ENCODE measurements at regions not wholly inside any gene's neighbourhood (a gene's known extent, or its start where the extent isn't known, plus 50 kb on each side); places are given as distances from the start of the nearest gene placed in this dataset.

DNA sequence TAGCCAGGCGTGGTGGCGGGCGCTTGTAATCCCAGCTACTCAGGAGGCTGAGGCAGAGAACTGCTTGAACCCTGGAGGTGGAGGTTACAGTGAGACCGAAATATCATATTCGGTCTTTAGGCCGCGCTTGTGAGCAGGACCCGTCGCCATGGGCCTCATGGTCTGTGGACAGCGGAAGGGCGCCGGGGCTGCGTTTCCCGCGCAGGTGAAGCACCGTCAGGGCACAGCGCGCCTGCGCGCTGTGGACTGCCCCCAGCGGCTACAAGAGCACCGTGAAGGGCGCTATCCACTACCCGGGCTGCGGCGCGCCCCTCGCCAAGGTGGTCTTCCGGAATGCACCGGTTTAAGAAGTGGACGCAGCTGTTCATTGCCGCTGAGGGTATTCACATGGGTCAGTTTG, 482.0 kb upstream of the NAALADL2 start:
- FAIRE-seq (no peak), DNase-seq (ENCODE audit: low read depth, low spot score) (no peak), ATAC-seq (no peak)
- 88% methylated on average over 32 of the region's 32 CpGs for WGBS (ENCODE audit: insufficient coverage, insufficient replicate concordance, low lambda C conversion rate, missing lambda C conversion rate)
- intact Hi-C loops (cut with micrococcal nuclease; ENCODE audit: unreplicated experiment) (no loop called here), in situ Hi-C loops (cut with MboI) (no loop called here)
- Histone ChIP-seq H3K9ac (ENCODE audit: control insufficient read depth, insufficient read depth, low read length) (no peak overlapping the region), H3K27ac (ENCODE audit: control insufficient read depth, insufficient read depth) (no peak overlapping the region), H3K4me1 (ENCODE audit: control insufficient read depth, insufficient read depth, low read length) (no peaks in the 10 kb centered on the region), H3K9me3 (replicated peaks; ENCODE audit: control insufficient read depth, insufficient read depth, low read length) (no peaks in the 10 kb centered on the region), H3K27me3 (replicated peaks in 1 of 2; ENCODE audit: control insufficient read depth in 2 of 2, insufficient read depth in 2 of 2, low read length in 1 of 2) (no peaks in the 10 kb centered on the region), H3K79me2 (ENCODE audit: control insufficient read depth, insufficient read depth, low read length) (no peaks in the 10 kb centered on the region), H3K36me3 (ENCODE audit: control insufficient read depth in 2 of 2, insufficient read depth in 2 of 2, low read length in 1 of 2) (no peaks in the 10 kb centered on the region), H2AFZ (ENCODE audit: control insufficient read depth, low read depth, low read length) (no peak overlapping the region), H3K4me3 (no peak overlapping the region), H4K20me1 (ENCODE audit: control insufficient read depth, insufficient read depth) (no peaks in the 10 kb centered on the region), H3K4me2 (ENCODE audit: control insufficient read depth, insufficient read depth) (no peak overlapping the region)
- RAD21 ChIA-PET (ENCODE audit: unreplicated experiment), result no interaction called here
- SMC1A ChIA-PET (ENCODE audit: uncharacterized antibody, unreplicated experiment), result no interaction called here
- BruUV-seq (replicated peaks), result no TSS peak
- POLR2A ChIA-PET, result no interaction called here
- CTCF ChIA-PET, result no interaction called here
- TF ChIP-seq ZNF274 (IDR thresholded peaks at IDR 0.05; ENCODE audit: insufficient read depth, insufficient read length) (no peak), ZNF217 (IDR thresholded peaks at IDR 0.05) (no peak), HDAC2 (IDR thresholded peaks at IDR 0.05) (no peak), NKRF (conservative IDR thresholded peaks at IDR 0.05) (no peak), JUNB (IDR thresholded peaks at IDR 0.05) (no peak), E2F8 (IDR thresholded peaks at IDR 0.05; ENCODE audit: low read depth, partially characterized antibody) (no peak), IKZF1 (conservative IDR thresholded peaks at IDR 0.05) (no peak), POLR2AphosphoS5 (IDR thresholded peaks at IDR 0.05; ENCODE audit: low read length) (no peak), NRF1 (conservative IDR thresholded peaks at IDR 0.05; ENCODE audit: low read depth, low read length) (no peak), LARP7 (IDR thresholded peaks at IDR 0.05) (no peak), NR2F1 (conservative IDR thresholded peaks at IDR 0.05) (no peak), KAT2A (conservative IDR thresholded peaks at IDR 0.05; ENCODE audit: control insufficient read depth, low read depth, low read length) (no peak), TCF12 (IDR thresholded peaks at IDR 0.05; ENCODE audit: low read depth, low read length) (no peak), CHD2 (IDR thresholded peaks at IDR 0.05; ENCODE audit: borderline replicate concordance, low read depth, low read length) (no peak), ZBTB4 (CRISPR knock-in tag; IDR thresholded peaks at IDR 0.05) (no peak)
- TF ChIP-seq, protein P1, sequence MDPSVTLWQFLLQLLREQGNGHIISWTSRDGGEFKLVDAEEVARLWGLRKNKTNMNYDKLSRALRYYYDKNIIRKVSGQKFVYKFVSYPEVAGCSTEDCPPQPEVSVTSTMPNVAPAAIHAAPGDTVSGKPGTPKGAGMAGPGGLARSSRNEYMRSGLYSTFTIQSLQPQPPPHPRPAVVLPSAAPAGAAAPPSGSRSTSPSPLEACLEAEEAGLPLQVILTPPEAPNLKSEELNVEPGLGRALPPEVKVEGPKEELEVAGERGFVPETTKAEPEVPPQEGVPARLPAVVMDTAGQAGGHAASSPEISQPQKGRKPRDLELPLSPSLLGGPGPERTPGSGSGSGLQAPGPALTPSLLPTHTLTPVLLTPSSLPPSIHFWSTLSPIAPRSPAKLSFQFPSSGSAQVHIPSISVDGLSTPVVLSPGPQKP (IDR thresholded peaks at IDR 0.05; ENCODE audit: low read depth, low read length), result no peak
- TF ChIP-seq, protein P2, sequence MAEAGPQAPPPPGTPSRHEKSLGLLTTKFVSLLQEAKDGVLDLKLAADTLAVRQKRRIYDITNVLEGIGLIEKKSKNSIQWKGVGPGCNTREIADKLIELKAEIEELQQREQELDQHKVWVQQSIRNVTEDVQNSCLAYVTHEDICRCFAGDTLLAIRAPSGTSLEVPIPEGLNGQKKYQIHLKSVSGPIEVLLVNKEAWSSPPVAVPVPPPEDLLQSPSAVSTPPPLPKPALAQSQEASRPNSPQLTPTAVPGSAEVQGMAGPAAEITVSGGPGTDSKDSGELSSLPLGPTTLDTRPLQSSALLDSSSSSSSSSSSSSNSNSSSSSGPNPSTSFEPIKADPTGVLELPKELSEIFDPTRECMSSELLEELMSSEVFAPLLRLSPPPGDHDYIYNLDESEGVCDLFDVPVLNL (IDR thresholded peaks at IDR 0.05; ENCODE audit: low read depth, low read length), result no peak
